ENCODE measurements at regions not wholly inside any gene's neighbourhood (a gene's known extent, or its start where the extent isn't known, plus 50 kb on each side); places are given as distances from the start of the nearest gene placed in this dataset.
"Not testable (repeated sequence)": the region's sequence is repeated elsewhere in the genome, so short reads cannot be mapped to it uniquely, and the experiment has no call there.

DNA sequence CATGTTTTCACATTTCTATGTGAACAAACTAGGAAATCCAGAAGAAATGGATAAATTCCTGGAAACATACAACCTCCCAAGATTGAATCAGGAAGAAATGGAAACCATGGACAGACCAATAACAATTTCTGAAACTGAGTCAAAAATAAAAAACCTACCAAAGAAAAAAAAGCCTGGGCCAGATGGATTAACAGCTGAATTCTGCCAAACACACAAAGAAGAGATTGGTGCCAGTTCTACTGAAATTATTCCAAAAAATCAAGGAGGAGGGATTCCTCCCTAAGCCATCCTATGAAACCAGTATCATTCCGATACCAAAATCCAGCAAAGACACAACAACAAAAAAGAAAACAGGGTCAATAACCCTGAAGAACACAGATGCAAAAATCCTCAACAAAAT, 166.9 kb upstream of the FBXL7 start:
- no peak for DNase-seq

DNA sequence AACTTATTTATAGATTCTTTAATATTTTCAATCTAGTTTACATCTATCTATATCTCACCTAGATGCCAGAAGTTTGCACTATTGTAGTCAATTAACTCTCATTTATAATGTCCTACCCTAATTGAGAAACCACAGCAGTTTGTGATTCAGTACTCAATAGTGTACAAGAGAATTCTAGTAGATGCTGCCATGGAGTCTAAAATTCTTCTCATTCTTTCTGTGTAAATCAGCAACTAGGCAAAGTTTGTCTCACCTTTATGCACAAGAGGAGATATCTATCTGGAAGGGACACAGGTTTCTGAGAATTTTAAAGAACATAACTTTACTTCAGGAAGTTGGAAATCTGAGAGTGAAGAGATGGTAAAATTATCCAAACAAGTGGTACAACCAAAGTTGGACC, 173.0 kb upstream of the FBXL7 start:
- no peak for DNase-seq

DNA sequence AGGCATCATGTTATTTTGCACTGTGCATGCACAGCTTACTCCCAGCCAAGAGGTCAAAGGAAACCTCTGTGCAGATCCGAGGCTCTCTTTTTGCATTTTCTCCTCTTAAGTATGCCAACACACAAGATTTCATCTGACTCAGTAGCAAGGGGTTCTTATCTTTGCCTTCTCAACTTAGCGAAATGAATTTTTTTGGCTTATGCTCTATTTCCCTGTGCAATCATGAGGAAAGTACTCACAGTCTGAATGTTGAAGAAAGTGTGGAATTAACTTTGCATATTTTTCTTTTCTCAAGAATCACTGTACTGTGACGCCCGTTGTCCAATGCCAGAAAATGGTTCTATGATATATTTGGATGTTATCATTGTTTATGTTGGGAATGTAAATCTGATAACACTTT, 173.5 kb upstream of the FBXL7 start:
- DNase-seq = no peak

DNA sequence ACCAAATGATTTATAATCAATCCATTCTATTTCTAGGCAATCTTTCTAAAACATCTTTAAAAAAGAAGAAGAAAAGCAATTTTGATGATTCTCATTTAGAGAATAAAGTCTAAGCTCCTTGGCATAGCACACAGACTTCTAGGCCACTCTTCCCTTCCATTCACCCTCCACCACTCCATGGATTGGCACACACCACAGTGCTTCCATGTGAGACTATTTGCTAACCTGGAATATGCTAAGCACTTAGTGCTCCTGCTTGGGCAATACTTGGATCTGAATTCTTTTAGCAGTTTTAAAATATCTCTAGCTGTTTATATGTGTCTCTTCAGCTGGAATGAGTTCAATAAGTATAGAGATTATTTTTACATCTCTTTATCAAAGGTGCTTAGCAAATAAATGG, 177.6 kb upstream of the FBXL7 start:
- no peak for DNase-seq

DNA sequence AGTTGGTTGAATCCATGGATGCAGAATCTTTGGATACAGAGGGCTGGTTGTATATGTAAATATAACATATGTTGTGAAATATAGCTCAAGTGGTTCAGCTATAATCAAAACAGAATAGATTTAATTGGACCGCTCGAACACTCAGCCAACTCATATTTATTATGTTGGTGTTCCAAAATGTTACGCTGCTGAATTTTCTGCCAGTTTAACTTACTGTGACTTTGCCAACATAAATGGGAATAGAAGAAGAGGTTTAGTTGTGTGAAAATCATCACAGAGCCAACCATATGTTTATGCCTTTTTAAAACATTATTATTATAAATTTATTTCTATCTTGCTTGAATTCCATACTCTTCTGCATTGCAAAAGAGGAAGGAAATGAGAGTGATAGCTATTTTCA, 178.2 kb upstream of the FBXL7 start:
- no peak for DNase-seq

DNA sequence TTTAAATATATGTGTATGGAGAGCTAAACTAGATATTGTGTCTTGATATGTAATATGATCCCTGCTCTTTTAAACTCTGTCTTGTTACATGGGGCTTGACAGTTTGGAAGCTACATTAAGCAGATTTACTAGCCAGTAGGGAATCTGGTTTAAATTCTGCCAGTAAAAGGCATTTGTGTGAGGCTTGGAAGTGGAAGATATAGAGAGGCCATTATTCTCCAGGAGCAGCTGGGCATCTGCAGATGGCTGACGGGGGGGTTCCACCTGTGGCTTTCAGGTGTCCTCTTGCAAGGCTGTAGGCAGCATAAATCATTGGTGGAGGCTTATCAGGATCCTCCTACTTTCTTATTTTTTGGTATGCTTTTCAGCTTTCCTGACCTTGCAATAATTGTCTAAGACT, 179.1 kb upstream of the FBXL7 start:
- DNase-seq = no peak

DNA sequence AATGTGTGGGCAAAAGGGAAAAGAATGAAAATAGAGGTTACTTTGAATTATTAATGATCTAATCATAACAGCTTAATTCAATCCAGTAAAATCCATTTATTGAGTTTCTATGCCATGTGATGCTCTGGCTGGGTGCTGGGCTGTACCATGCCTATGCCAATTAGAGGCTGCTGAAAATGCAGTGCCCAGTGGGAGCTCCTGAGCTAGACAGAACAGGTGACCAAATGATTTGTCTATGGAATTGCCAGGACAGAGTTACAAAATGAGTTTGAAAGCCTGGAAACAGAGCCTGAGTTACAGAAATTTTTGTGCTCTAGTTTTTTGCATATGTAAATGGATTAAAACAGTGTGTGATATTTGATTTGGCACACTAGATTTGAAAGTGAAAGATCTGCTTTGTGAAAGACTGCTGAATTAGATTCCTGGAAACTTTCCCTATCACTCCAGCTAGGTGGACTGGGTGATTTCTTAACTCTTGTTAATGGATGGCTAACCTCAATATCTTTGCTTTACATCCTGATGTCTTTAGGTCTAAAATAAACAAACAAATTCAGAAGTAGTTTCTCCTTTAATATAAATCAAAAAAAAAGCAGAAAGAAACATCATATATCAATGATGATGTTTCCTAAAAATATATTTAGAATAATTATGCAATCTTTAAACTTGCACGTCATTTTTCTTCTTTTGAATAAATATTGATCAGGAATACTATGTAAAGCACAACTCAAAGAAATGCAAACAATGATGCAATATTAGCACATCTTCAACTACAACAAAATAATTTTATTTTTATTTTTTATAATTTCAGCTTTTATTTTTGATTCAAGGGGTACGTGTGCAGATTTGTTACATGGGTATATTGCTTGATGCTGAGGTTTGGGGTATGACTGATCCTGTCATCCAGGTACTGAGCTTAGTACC, 194.8 kb upstream of the FBXL7 start:
- no peak for DNase-seq

DNA sequence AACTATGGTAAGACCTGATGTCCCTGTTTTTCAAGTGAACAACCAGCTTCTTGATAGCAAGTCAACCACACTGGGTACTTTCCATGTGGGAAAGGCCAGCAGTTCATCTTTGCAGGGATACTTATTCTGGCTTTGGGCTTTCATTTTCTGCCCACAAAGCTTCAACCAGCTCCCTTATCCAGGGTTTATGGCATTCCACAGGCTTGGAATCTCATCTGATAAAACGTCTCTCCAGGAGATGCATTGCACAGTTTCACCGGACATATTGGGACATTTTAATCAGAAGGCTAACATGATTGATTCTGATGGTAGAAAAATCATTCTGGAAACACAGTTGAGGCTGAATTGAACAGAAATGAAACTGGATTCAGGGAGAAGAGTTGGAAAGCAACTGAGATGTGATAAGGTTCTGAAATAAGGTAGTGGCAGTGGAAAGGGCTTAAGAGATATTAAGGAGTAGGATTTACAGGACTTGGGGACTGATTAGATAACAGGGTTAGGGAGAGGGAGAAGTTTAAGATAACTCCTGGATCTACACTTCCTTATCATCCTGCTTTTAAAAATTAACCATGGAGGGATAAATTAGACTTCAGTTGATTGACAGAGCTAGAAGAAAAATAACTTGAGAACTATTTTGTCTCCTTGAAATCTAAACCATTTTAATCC, 195.8 kb upstream of the FBXL7 start:
- DNase-seq = no peak

DNA sequence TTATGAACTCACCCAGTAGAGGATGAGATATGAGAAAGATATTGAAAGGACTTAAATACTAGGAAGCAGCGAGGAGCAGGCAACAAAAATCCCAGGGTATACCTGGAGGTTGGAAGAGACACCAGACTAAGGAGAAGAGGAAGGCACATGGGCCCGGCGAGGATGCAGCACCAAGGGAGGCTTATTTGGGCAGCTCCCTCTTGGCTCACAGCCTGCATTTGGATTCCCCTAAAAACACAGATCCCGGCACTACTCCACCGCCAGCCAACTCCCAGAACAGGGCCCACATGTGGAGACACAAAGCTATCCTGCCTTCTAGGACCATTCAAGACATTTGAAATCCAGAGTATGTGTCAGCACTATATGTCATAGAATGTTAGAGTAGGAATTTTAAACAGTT, 199.8 kb upstream of the FBXL7 start:
- DNase-seq = no peak

DNA sequence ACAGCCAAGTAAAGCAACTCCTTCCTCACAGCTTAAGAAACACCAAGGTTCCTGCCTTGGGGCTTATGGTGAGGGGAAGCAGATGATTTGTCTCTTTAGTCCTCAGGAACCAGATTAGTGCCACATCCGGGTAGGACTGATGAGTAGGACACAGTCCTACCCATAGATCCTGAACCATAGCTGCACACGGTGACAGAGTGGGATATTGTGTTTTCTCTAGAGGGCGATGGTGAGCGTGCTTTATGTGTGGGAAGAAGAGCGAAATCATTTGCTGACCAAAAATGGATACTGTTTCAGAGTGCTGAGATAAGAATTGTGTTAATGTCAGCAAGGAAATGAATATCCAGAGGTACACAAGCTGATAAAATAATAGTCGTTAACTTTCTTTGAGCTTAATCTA, 209.0 kb upstream of the FBXL7 start:
- DNase-seq = no peak

DNA sequence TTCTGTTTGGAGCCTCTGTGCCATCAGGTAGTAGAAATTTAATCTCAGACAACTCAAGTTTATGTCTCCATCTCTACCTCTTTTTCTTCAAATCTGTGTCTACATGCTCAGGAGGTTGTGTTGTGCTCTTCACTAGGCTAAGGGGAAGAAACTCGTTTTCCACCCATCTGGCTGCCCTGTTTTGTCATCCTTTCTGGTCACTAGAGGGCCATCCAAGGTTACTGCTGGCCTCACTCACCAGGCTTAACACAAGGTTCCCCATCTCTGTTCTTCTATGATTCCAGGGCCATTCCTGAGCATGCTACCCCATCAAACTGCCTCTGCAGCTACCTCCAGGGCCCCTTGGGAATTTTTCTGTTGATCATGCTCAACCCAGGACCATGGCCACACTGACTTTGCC, 213.3 kb upstream of the FBXL7 start:
- DNase-seq = no peak

DNA sequence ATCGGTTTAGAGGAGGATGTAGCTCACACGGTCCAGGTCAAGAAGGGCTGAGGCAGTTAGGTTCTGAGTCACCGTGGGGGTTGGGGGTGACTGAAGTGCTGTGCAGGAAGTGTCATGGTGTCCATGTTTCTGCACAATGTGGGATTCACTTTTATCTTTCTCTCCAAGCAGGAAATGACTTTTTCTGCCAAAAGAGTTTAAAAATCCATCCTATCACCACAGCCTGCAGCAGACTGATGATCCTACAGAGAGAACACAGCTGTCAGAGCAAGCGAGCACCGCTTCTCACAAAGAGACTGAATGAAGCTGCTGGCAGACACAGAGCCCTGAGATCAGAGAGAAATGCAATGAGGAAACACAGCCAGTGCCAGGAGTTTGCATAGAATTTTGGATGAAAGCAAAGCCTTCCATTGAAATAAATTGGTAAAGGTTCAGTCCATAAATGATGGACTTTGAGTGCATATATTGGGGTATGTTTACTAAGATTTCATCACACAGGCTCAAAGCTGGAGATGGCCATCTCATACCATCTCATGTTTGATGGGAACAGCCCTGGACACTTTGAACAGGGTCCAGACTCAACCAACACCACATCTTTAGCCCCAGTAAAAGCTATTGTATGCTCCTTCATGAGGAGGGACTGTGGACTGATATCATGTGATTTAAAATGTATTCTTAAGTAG, 213.9 kb upstream of the FBXL7 start:
- DNase-seq = no peak

DNA sequence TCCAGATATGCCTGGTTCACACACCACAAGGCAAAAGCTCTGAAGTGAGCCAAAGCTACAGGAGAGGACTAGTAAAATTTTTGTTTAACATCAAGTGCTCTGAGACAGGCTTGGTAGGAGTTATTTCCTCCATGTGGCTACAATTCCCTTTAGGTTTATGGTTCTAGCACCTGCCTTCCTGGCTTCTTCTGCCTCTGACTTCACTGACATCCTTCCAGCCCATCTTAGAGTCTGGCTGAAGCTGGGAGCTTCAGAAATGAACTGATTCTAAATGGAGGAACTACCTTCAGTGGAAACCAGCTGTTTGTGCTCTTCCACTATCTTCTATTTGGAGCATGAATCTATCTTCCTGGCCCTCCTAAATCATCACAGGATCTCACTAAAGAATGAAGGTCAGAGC, 215.3 kb upstream of the FBXL7 start:
- no peak for DNase-seq

DNA sequence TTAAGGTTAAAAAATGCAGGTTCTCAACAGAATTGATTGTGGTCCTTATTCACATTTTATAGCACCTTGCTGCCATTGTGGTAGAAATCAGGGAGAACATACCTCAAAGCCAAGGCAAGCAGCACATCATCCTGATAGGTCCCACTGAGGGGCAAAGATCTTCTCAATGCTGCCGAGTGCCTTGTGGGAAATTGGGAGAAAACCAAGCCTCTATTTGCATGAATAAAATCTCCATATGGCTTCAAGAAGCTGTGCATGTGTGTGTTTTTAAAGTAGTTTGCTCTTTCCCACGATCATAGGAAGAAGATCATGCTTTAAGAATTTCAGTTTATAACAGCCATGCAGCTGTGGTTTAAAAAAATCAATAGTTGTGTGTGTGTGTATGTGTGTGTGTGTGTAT, 216.9 kb upstream of the FBXL7 start:
- no peak for DNase-seq

DNA sequence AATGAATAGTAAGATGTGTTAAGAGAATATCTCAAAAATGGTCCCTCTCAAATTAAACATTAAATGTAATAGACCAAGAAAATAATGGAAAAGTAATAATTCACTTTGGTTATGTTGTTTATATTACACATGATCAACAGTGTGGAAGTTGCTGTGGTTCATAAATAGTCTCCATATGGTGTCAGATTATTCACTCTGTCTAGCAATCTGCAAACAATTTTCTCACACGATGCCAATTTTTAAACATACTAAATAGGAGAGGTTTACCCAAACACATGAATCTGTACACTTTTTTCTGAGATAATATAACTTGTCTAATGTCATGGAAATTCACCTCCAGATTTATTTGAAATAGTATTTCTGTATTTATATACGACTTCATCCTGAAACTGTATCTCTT, 217.4 kb upstream of the FBXL7 start:
- no peak for DNase-seq

DNA sequence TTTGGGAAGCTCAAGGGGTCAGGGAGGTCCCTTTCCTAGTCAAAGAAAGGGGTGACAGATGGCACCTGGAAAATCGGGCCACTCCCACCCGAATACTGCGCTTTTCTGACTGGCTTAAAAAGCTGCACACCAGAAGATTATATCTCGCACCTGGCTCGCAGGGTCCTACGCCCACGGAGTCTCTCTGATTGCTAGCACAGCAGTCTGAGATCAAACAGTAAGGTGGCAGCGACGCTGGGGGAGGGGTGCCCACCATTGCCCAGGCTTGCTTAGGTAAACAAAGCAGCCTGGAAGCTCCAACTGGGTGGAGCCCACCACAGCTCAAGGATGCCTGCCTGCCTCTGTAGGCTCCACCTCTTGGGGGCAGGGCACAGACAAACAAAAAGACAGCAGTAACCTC, 228.4 kb upstream of the FBXL7 start:
- not testable (repeated sequence) for DNase-seq

DNA sequence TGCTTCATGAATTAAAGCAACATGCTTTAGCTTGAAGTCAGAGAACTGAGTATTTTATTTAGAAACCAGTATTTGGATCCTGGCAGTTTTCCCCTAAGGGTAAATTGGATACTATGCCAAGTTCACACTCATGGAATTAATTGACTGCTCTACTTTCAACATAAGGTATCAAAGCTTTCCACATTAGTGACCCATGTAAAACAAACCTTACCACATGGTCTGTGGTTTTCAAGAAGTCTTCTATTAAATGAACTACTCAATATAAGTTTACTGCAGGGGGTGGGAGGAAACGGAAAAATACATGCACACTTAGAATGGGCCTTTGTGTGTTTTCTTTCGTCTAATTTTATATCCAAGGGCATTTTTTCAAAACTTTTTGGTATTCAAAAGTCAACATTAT, 232.0 kb upstream of the FBXL7 start:
- DNase-seq = no peak

DNA sequence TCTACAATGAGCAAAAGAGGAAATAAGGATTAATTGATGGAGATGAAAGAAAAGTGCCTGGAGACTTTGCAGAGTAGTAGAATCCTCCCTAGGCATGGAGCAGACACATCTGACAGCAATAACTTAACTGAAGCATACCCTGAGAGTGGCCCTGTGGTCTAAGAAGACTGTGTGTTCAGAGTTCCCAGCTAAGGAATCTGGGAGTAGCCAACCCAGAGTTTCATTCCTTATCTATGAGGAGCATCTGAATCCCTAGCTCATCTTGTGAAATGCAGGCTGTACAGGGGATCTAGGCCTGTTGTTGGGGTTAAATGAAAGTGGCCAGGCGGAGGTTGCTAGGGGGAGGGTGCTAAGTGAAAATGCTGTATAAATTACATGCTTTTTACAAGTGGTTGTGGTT, 233.1 kb upstream of the FBXL7 start:
- DNase-seq = no peak

DNA sequence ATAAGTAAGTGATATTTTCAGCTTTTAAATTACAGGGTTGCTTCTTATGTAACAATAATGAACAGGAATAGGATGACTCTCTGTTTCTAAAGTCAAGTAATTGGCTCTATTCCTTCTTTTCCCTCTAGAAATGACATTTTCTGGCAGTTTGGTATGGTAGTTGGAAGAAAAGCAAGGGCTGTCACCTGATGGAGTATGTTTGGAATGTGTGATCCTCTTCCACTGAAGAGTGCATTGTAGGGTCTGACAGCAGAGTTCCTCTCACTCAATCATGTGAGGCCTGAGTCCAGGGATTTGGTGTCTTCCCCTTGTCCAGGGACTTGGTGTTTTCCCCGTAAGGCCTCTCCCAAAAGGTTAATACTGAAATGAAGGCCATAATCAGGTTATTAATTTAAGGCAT, 233.8 kb upstream of the FBXL7 start:
- no peak for DNase-seq

DNA sequence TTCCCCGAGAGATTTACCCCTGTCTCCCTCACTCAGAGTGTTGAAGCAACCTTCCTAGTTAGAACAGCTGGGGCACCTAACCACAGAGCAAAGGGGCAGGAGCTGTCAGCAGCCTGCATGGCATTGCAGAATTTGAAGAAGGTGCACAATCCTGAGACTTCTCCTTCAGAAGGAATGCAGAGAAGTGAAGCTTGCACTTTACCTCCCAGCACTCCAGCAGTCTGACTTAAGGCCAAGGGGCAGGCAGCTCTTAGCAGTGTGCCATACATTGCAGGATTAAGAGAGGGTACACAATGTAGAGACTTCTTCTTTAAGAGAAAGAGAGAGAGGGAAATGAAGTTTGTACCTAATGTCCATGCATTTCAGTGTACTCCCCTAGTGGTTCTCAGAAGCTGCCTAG, 236.0 kb upstream of the FBXL7 start:
- DNase-seq = no peak

DNA sequence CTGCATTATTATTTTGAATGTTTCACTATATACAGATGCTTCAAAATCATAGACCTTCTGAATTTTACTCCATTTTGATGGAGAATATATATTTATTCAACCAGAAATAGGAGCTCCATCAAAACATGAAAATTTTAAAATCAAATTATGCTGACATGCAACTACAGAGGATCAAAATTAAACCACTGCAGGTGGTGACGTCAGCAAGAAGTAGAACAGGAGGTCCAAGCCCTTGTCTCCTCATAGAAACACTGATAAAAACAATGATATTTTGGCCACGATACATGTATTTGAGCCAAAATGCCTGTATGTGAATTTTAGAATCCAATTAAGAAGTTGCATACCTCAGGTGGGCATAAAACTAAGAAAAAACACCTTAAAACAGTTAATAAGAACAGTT, 236.6 kb upstream of the FBXL7 start:
- no peak for DNase-seq

DNA sequence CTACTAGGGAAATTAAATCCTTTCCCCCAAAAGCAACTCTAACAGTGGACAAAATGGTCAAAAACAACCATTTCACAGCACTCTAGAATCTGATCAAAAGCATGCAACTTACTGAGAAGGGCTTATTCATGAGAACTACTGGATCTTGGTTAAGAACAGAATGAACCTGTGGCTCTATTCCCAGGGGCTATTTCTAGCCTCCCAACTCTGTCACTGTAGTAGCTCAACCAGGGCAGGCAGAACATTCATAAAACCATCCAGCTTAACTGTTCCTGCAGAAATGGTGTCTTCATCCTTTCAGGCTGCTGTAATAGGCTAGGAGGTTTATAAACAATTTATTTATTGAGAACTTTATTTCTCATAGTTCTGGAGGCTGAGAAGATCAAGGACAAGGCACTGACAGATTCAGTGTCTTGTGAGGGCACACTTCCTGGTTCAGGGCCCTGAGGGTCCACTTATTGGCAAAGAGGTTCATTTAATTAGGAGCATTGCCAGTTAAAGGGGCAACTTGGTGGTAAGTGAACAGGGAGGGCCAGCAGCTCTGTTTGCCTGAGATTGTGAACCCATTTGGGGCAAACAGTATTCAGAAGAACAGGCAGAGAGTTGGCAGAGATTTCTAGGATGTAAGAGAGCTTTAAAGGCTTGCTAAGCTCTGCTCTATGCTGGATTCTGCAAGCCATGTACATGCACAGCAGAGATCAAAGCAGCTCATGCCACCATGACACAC, 238.5 kb upstream of the FBXL7 start:
- DNase-seq = no peak

Data from inflammatory macrophage treated with lipopolysaccharide for 4 hours (primary cell).